ENCODE measurements at regions not wholly inside any gene's neighbourhood (a gene's known extent, or its start where the extent isn't known, plus 50 kb on each side); places are given as distances from the start of the nearest gene placed in this dataset.

DNA sequence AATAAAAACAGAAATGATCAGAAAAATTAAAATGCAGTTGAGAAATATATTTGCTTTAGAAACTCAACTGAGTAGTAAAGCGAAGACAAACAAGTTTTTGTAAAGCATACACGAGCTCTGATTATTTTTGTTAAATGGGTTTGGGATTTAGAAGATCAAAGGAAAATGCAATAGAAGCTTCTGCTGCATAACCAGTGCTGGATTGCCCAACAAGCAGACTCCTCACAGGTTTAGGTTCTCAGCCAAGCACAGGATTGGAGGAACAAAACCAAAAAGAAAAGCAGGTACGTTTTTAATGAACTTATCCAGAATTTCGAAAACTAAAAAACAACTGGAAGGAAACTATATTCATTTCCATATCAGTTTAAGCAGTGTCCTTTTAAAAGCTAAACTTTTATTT, 423.8 kb downstream of the TMEM161B start:
- H4K20me1 ChIP-seq (ENCODE audit: insufficient read depth), result no peaks in the 10 kb centered on the region
- no peaks in the 10 kb centered on the region for H3K9me2 ChIP-seq (ENCODE audit: insufficient read depth)
- no peak overlapping the region for H3K9ac ChIP-seq
- H3K4me3 ChIP-seq, result no peak overlapping the region
- no peak overlapping the region for H3K27ac ChIP-seq
- no peaks in the 10 kb centered on the region for H3F3A ChIP-seq (ENCODE audit: insufficient read depth)
- 8 to 9% methylated on average over 4 of the region's 4 CpGs for WGBS, 2 experiments (ENCODE audit: low coverage in 1 of 2, low lambda C conversion rate in 2 of 2, missing lambda C conversion rate in 2 of 2)
- H3K36me3 ChIP-seq (ENCODE audit: low read depth), result no peaks in the 10 kb centered on the region
- H3K4me1 ChIP-seq (ENCODE audit: insufficient read depth), result no peaks in the 10 kb centered on the region
- TF ChIP-seq EZH2phosphoT487 (IDR thresholded peaks at IDR 0.05; ENCODE audit: insufficient read depth, low read depth) (no peak), EZH2 (IDR thresholded peaks at IDR 0.05; ENCODE audit: insufficient read depth, poor library complexity, severe bottlenecking) (no peak)
- in situ Hi-C loops (cut with MboI), result no loop called here
- no peaks in the 10 kb centered on the region for H3K79me2 ChIP-seq (ENCODE audit: insufficient read depth)
- H2AFZ ChIP-seq, result no peak overlapping the region
- no peak for DNase-seq
- H3K9me3 ChIP-seq (ENCODE audit: low read depth), result no peaks in the 10 kb centered on the region
- no peaks in the 10 kb centered on the region for H3K27me3 ChIP-seq (replicated peaks; ENCODE audit: insufficient read depth)
- H3K4me2 ChIP-seq (ENCODE audit: unreplicated experiment), result no peak overlapping the region

DNA sequence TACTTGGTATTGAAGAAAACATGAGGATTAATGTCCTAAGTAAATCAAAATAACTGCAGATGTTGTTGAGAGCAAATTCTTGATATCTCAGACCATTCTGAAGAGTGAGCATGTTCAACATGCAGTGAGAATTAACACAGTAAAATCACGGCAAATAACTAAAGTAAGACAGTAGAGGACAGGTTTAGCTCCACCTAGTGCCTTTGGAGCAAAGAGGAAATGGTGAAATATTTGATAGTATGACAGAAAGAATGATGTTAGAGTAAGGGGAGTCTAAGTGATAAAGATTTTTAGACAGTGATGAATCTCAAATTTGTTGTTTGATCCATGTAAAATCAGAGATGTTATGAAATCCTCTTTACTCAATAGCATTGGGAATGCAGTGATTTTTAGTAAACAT, 424.2 kb downstream of the TMEM161B start:
- Histone ChIP-seq H3K9me2 (ENCODE audit: insufficient read depth) (no peaks in the 10 kb centered on the region), H3K4me3 (no peak overlapping the region), H3K9ac (no peak overlapping the region), H3F3A (ENCODE audit: insufficient read depth) (no peaks in the 10 kb centered on the region), H2AFZ (no peak overlapping the region), H3K9me3 (ENCODE audit: low read depth) (no peaks in the 10 kb centered on the region), H3K36me3 (ENCODE audit: low read depth) (no peaks in the 10 kb centered on the region), H3K27ac (no peak overlapping the region), H3K4me1 (ENCODE audit: insufficient read depth) (no peaks in the 10 kb centered on the region), H3K4me2 (ENCODE audit: unreplicated experiment) (no peak overlapping the region), H3K79me2 (ENCODE audit: insufficient read depth) (no peaks in the 10 kb centered on the region), H4K20me1 (ENCODE audit: insufficient read depth) (no peaks in the 10 kb centered on the region), H3K27me3 (replicated peaks; ENCODE audit: insufficient read depth) (no peaks in the 10 kb centered on the region)
- DNase-seq, result no peak
- TF ChIP-seq EZH2 (IDR thresholded peaks at IDR 0.05; ENCODE audit: insufficient read depth, poor library complexity, severe bottlenecking) (no peak), EZH2phosphoT487 (IDR thresholded peaks at IDR 0.05; ENCODE audit: insufficient read depth, low read depth) (no peak)
- in situ Hi-C loops (cut with MboI), result no loop called here
- WGBS, 2 experiments (ENCODE audit: low coverage in 1 of 2, low lambda C conversion rate in 2 of 2, missing lambda C conversion rate in 2 of 2), result 14 to 23% methylated on average over 1 of the region's 1 CpG

DNA sequence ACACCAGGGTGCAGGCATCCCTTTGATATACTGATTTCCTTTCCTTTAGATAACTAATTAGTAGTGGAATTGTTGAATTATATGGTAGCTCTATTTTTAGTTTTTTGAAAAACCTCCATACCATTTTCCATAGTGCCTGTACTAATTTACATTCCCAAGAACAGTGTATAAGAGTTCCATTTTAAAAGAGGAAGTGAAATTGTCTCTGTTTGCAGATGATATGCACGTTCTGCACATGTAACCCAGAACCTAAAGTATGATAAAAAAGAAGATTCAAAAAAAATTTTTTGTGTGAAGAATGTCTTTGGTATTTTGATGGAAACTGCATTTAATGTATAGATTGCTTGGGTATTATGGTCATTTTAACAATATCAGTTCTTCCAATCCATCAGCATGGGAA, 424.0 kb upstream of the CCNH start:
- Histone ChIP-seq H3F3A (ENCODE audit: insufficient read depth) (no peaks in the 10 kb centered on the region), H3K4me2 (ENCODE audit: unreplicated experiment) (no peak overlapping the region), H3K9ac (no peak overlapping the region), H3K27ac (no peak overlapping the region), H3K9me2 (ENCODE audit: insufficient read depth) (no peaks in the 10 kb centered on the region), H3K4me1 (ENCODE audit: insufficient read depth) (no peaks in the 10 kb centered on the region), H3K27me3 (replicated peaks; ENCODE audit: insufficient read depth) (no peaks in the 10 kb centered on the region), H4K20me1 (ENCODE audit: insufficient read depth) (no peaks in the 10 kb centered on the region), H3K79me2 (ENCODE audit: insufficient read depth) (no peaks in the 10 kb centered on the region), H3K36me3 (ENCODE audit: low read depth) (no peaks in the 10 kb centered on the region), H2AFZ (no peak overlapping the region), H3K4me3 (no peak overlapping the region), H3K9me3 (ENCODE audit: low read depth) (peaks cover 6% of the 10 kb centered on the region)
- 0 to 4% methylated on average over 1 of the region's 1 CpG for WGBS, 2 experiments (ENCODE audit: low coverage in 1 of 2, low lambda C conversion rate in 2 of 2, missing lambda C conversion rate in 2 of 2)
- TF ChIP-seq EZH2 (IDR thresholded peaks at IDR 0.05; ENCODE audit: insufficient read depth, poor library complexity, severe bottlenecking) (no peak), EZH2phosphoT487 (IDR thresholded peaks at IDR 0.05; ENCODE audit: insufficient read depth, low read depth) (no peak)
- no peak for DNase-seq
- in situ Hi-C loops (cut with MboI), result no loop called here

DNA sequence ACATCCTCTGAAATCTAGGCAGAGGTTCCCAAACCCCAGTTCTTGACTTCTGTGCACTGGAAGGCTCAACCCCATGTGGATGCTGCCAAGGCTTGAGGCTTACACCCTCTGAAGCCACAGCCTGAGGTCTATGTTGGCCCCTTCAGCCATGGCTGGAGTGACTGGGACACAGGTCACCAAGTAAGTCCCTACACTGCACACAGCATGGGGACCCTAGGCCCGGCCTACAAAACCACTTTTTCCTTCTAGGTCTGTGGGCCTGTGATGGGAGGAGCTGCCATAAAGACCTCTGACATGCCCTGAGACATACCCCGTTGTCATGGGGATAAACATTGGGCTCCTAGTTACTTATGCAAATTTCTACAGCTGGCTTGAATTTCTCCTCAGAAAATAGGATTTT, 418.8 kb upstream of the CCNH start:
- Histone ChIP-seq H3K27ac (no peak overlapping the region), H3K4me2 (ENCODE audit: unreplicated experiment) (no peak overlapping the region), H3K9me2 (ENCODE audit: insufficient read depth) (no peaks in the 10 kb centered on the region), H2AFZ (no peak overlapping the region), H3K27me3 (replicated peaks; ENCODE audit: insufficient read depth) (no peaks in the 10 kb centered on the region), H3K79me2 (ENCODE audit: insufficient read depth) (no peaks in the 10 kb centered on the region), H3K9me3 (ENCODE audit: low read depth) (no peaks in the 10 kb centered on the region), H3K36me3 (ENCODE audit: low read depth) (no peaks in the 10 kb centered on the region), H3F3A (ENCODE audit: insufficient read depth) (no peaks in the 10 kb centered on the region), H3K9ac (no peak overlapping the region), H3K4me3 (no peak overlapping the region), H3K4me1 (ENCODE audit: insufficient read depth) (no peaks in the 10 kb centered on the region), H4K20me1 (ENCODE audit: insufficient read depth) (no peaks in the 10 kb centered on the region)
- TF ChIP-seq EZH2phosphoT487 (IDR thresholded peaks at IDR 0.05; ENCODE audit: insufficient read depth, low read depth), result no peak
- no peak for TF ChIP-seq EZH2 (IDR thresholded peaks at IDR 0.05; ENCODE audit: insufficient read depth, poor library complexity, severe bottlenecking)
- WGBS, 2 experiments (ENCODE audit: low coverage in 1 of 2, low lambda C conversion rate in 2 of 2, missing lambda C conversion rate in 2 of 2), result 11 to 22% methylated on average over 2 of the region's 2 CpGs
- in situ Hi-C loops (cut with MboI), result no loop called here
- DNase-seq, result no peak

- WGBS, 2 experiments (ENCODE audit: low coverage in 1 of 2, low lambda C conversion rate in 2 of 2, missing lambda C conversion rate in 2 of 2), result 30 to 33% methylated on average over 5 of the region's 5 CpGs
- DNase-seq, result peak; percentile 36
- in situ Hi-C loops (cut with MboI), result no loop called here
Measured at GRCh38 chr5:87829217-87829551, 416.5 kb upstream of the CCNH start.

More at GRCh38 chr5:87829217-87829551, 416.5 kb upstream of the CCNH start:
- H4K20me1 ChIP-seq (ENCODE audit: insufficient read depth), result no peaks in the 10 kb centered on the region
- TF ChIP-seq EZH2 (IDR thresholded peaks at IDR 0.05; ENCODE audit: insufficient read depth, poor library complexity, severe bottlenecking), result no peak
- TF ChIP-seq EZH2phosphoT487 (IDR thresholded peaks at IDR 0.05; ENCODE audit: insufficient read depth, low read depth), result no peak
- no peaks in the 10 kb centered on the region for H3F3A ChIP-seq (ENCODE audit: insufficient read depth)
- no peaks in the 10 kb centered on the region for H3K4me1 ChIP-seq (ENCODE audit: insufficient read depth)
- H2AFZ ChIP-seq, result no peak overlapping the region
- no peaks in the 10 kb centered on the region for H3K9me2 ChIP-seq (ENCODE audit: insufficient read depth)
- H3K9me3 ChIP-seq (ENCODE audit: low read depth), result no peaks in the 10 kb centered on the region
- H3K27me3 ChIP-seq (replicated peaks; ENCODE audit: insufficient read depth), result no peaks in the 10 kb centered on the region
- no peaks in the 10 kb centered on the region for H3K79me2 ChIP-seq (ENCODE audit: insufficient read depth)
- no peak overlapping the region for H3K4me3 ChIP-seq
- no peaks in the 10 kb centered on the region for H3K36me3 ChIP-seq (ENCODE audit: low read depth)
- no peak overlapping the region for H3K9ac ChIP-seq
- no peak overlapping the region for H3K27ac ChIP-seq
- no peak overlapping the region for H3K4me2 ChIP-seq (ENCODE audit: unreplicated experiment)

Data from GM23248 (cell line).